Germinal center (tissue), 1 donor: ENCODE measurements at regions not wholly inside any gene's neighbourhood (a gene's known extent, or its start where the extent isn't known, plus 50 kb on each side); places are given as distances from the start of the nearest gene placed in this dataset.

Experiments
- DNase-seq: peaks from one replicate; pipeline ENCODE4 v3.0.0; 2012; ENCODE audit warnings: mixed read lengths, low spot score

- no peak for DNase-seq
Measured at GRCh38 chr18:57087644-57088376, 59.1 kb upstream of the BOD1L2 start.

DNA sequence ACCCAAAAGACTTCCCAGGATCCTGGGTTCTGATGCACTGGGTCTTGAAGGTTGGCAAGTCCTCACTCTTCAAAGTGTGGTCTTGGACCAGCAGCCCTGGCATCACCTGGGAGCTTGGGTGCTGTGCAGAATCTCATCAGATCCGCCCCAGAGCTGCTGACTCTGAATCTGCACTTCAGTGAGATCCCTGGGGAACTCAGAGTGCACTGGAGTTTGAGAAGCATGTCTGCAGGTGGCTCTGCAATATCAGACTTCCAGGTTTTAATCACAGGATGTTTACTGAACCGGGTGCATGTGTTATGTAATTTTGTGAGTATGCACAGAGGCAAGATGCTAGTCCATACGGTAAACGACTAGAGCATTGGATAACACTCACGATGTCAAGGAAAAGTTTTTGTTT lies 58.0 kb upstream of the BOD1L2 start:
- peak; percentile 69 for DNase-seq

DNA sequence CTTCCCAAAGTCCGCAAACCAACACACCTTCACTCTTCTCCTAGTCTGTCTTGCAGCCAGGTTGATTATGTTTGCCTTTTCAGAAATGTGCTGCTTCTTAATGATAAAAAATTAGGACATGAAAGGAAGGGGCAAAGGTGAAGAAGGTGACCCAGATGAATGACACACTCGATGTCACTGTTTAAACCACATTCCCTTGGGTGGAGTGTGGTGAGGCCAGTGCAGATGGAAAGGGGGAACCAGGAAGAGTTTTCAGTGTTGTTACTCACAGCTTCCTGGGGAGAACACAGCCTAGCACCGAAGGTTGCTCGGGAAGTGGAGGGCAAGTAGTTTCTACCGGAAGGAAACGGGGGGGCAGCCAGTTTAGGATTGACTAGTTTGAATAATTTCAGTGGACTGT lies 57.2 kb upstream of the BOD1L2 start:
- DNase-seq, result no peak

DNA sequence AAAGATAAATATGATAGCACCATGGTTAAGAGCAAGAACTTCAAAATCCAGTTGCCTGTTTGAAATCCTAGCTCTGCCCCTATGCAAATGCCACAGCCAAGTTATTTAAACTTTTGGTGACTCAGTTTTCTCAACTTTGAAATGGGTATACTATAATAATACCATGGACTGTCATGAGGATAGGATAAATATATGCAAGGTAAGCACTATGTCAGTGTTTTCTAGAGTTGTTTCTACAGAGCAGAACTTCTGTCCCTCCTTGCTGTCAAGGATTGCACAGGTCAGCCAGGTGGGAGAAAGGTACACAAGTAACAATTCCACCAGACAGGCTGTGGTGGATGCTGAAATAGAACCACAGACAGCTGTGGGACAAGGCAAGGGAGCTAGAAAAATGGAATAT lies 55.7 kb upstream of the BOD1L2 start:
- DNase-seq, result no peak

- no peak for DNase-seq
Measured at GRCh38 chr18:57094175-57094574, 52.7 kb upstream of the BOD1L2 start.

- no peak for DNase-seq
Measured at GRCh38 chr18:57095884-57096283, 51.0 kb upstream of the BOD1L2 start.
